ENCODE measurements at regions not wholly inside any gene's neighbourhood (a gene's known extent, or its start where the extent isn't known, plus 50 kb on each side); places are given as distances from the start of the nearest gene placed in this dataset.
A peak's percentile ranks its signal among the peaks of the same experiment; 100 is the strongest.

- 0 out of 2 replicates have a peak overlapping the region, but pooled peaks have one; percentile 63 for H2AFZ ChIP-seq
- Mint-ChIP-seq H3K9me3 (no peaks in the 10 kb centered on the region), H3K4me3 (no peak overlapping the region), H3K27me3 (ENCODE audit: insufficient read depth, low read depth, poor library complexity) (no peaks in the 10 kb centered on the region), H3K36me3 (ENCODE audit: low read depth) (no peaks in the 10 kb centered on the region), H3K4me1 (peaks cover 5% of the 10 kb centered on the region; the same call in 2 of the 3 replicates), H3K27ac (no peak overlapping the region)
- no peaks in the 10 kb centered on the region for H3K36me3 ChIP-seq (ENCODE audit: insufficient read depth)
- DNase-seq (ENCODE audit: low spot score) (no peak), ATAC-seq (no peak)
- H3K27me3 ChIP-seq (ENCODE audit: insufficient read depth): no peaks in the 10 kb centered on the region
- no peaks in the 10 kb centered on the region for H3F3A ChIP-seq (replicated peaks; ENCODE audit: low read depth)
- H3K79me2 ChIP-seq (replicated peaks; ENCODE audit: insufficient read depth): no peaks in the 10 kb centered on the region
- 0 out of 2 replicates have a peak, but pooled peaks cover 12% of the 10 kb centered on the region for H3K9me2 ChIP-seq (ENCODE audit: insufficient read depth)
- no peak overlapping the region for H3K4me2 ChIP-seq
- H3K4me3 ChIP-seq: no peak overlapping the region
- no peak for TF ChIP-seq REST (IDR thresholded peaks at IDR 0.05; ENCODE audit: unreplicated experiment)
- H3K4me1 ChIP-seq (ENCODE audit: insufficient read depth): peaks cover 15% of the 10 kb centered on the region
- no peak overlapping the region for H3K27ac ChIP-seq (ENCODE audit: low read depth)
- no peaks in the 10 kb centered on the region for H4K20me1 ChIP-seq (replicated peaks; ENCODE audit: insufficient read depth)
Observed at GRCh38 chr9:73061146-73061545, 90.5 kb upstream of the ANXA1 start.

- H2AFZ ChIP-seq: no peak overlapping the region
- H3K4me1 ChIP-seq (ENCODE audit: insufficient read depth): peaks cover 15% of the 10 kb centered on the region
- H3K4me3 Mint-ChIP-seq: no peak overlapping the region
- H3K9me3 Mint-ChIP-seq: no peaks in the 10 kb centered on the region
- no peaks in the 10 kb centered on the region for H3F3A ChIP-seq (replicated peaks; ENCODE audit: low read depth)
- DNase-seq (ENCODE audit: low spot score) (no peak), ATAC-seq (no peak)
- H3K27me3 Mint-ChIP-seq (ENCODE audit: insufficient read depth, low read depth, poor library complexity): no peaks in the 10 kb centered on the region
- no peak overlapping the region for H3K4me3 ChIP-seq
- no peaks in the 10 kb centered on the region for H3K36me3 ChIP-seq (ENCODE audit: insufficient read depth)
- no peaks in the 10 kb centered on the region for H3K27me3 ChIP-seq (ENCODE audit: insufficient read depth)
- no peak overlapping the region for H3K27ac Mint-ChIP-seq
- H3K4me1 Mint-ChIP-seq: peaks cover 5% of the 10 kb centered on the region; the same call in 2 of the 3 replicates
- H4K20me1 ChIP-seq (replicated peaks; ENCODE audit: insufficient read depth): no peaks in the 10 kb centered on the region
- 0 out of 2 replicates have a peak, but pooled peaks cover 5% of the 10 kb centered on the region for H3K9me2 ChIP-seq (ENCODE audit: insufficient read depth)
- no peaks in the 10 kb centered on the region for H3K79me2 ChIP-seq (replicated peaks; ENCODE audit: insufficient read depth)
- peak overlapping the region; percentile 30; the same call in 1 of the 2 replicates for H3K4me2 ChIP-seq
- H3K27ac ChIP-seq (ENCODE audit: low read depth): no peak overlapping the region
- no peaks in the 10 kb centered on the region for H3K36me3 Mint-ChIP-seq (ENCODE audit: low read depth)
- no peak for TF ChIP-seq ZNF331 (CRISPR knock-in tag; IDR thresholded peaks at IDR 0.05; ENCODE audit: low read depth)
- no peak for TF ChIP-seq REST (IDR thresholded peaks at IDR 0.05; ENCODE audit: unreplicated experiment)
- no peak for TF ChIP-seq ZNF462 (CRISPR knock-in tag; IDR thresholded peaks at IDR 0.05)
- TF ChIP-seq STAT1 (IDR thresholded peaks at IDR 0.05; ENCODE audit: unreplicated experiment): no peak
- TF ChIP-seq ETS1 (IDR thresholded peaks at IDR 0.05): no peak
- no peak for TF ChIP-seq JUNB (IDR thresholded peaks at IDR 0.05; ENCODE audit: unreplicated experiment)
- no peak for TF ChIP-seq POLR2AphosphoS5 (IDR thresholded peaks at IDR 0.05; ENCODE audit: low read depth)
Observed at GRCh38 chr9:73059247-73059646, 92.4 kb upstream of the ANXA1 start.
